WTC11 (cell line): ENCODE measurements at regions not wholly inside any gene's neighbourhood (a gene's known extent, or its start where the extent isn't known, plus 50 kb on each side); places are given as distances from the start of the nearest gene placed in this dataset.

ENCODE experiments used
- ATAC-seq: fragments of 200-7000 bp; cut with Tn5 transposase; 2 replicates; pipeline ENCODE4 v1.10.0; 2021; ENCODE audit warnings: mild to moderate bottlenecking, moderate library complexity
- CTCF ChIA-PET: fragments of 300-600 bp; sonication (Branson Sonifier 250); formaldehyde crosslinking; loops from one replicate; lab custom pipeline; 2021; ENCODE audit warnings: antibody characterized with exemption; lab: Charles Lee
- POLR2A ChIA-PET: fragments of 350-600 bp; sonication (Branson Sonifier 250); formaldehyde crosslinking; loops from one replicate; lab custom pipeline; 2021; ENCODE audit warnings: antibody characterized with exemption; lab: Charles Lee
- DNase-seq: peaks from one replicate; pipeline ENCODE4 v3.0.0; 2021; ENCODE audit warnings: low spot score
- H3K27ac Mint-ChIP-seq: 2 replicates; pipeline ENCODE4 v1.8.0; 2021; ENCODE audit warnings: mixed read lengths
- H3K27me3 Mint-ChIP-seq: 2 replicates; pipeline ENCODE4 v1.8.0; 2021; ENCODE audit warnings: low read depth, mild to moderate bottlenecking, moderate library complexity, mixed read lengths
- H3K36me3 Mint-ChIP-seq: 2 replicates; pipeline ENCODE4 v1.8.0; 2021; ENCODE audit warnings: mixed read lengths
- H3K4me1 Mint-ChIP-seq: 2 replicates; pipeline ENCODE4 v1.8.0; 2022; ENCODE audit warnings: mixed read lengths
- H3K4me3 Mint-ChIP-seq: 2 replicates; pipeline ENCODE4 v1.8.0; 2021; ENCODE audit warnings: mild to moderate bottlenecking, moderate library complexity, mixed read lengths
- H3K9me3 Mint-ChIP-seq: 2 replicates; pipeline ENCODE4 v1.8.0; 2021; ENCODE audit warnings: mixed read lengths
- AR ChIP-seq: fragments of 250-450 bp; sonication (Bioruptor Pico); IDR thresholded peaks from 2 replicates; pipeline ENCODE4 v1.9.0; 2021; ENCODE audit warnings: mild to moderate bottlenecking
- ATF1 ChIP-seq: sonication (generic); formaldehyde crosslinking; IDR thresholded peaks from 2 replicates; pipeline ENCODE4 v1.8.1; 2023; ENCODE audit warnings: mild to moderate bottlenecking, moderate library complexity, missing genetic modification reagents
- CREB1 ChIP-seq: sonication (generic); formaldehyde crosslinking; IDR thresholded peaks from 2 replicates; pipeline ENCODE4 v1.8.0; 2023; ENCODE audit warnings: mild to moderate bottlenecking, missing genetic modification reagents
- E2F1 ChIP-seq: sonication (generic); formaldehyde crosslinking; IDR thresholded peaks from 2 replicates; pipeline ENCODE4 v1.8.0; 2022; ENCODE audit warnings: mild to moderate bottlenecking, missing genetic modification reagents
- E2F4 ChIP-seq: sonication (generic); formaldehyde crosslinking; IDR thresholded peaks from 2 replicates; pipeline ENCODE4 v1.8.1; 2022; ENCODE audit warnings: low read depth, mild to moderate bottlenecking, moderate library complexity, missing genetic modification reagents, borderline replicate concordance
- E2F5 ChIP-seq: sonication (generic); formaldehyde crosslinking; IDR thresholded peaks from 2 replicates; pipeline ENCODE4 v1.8.1; 2022; ENCODE audit warnings: mild to moderate bottlenecking, moderate library complexity, missing genetic modification reagents
- FOXJ3 ChIP-seq: sonication (generic); formaldehyde crosslinking; IDR thresholded peaks from 2 replicates; pipeline ENCODE4 v1.9.0; 2021; ENCODE audit warnings: missing genetic modification reagents, mild to moderate bottlenecking, borderline replicate concordance
- GABPB1 ChIP-seq: sonication (generic); formaldehyde crosslinking; IDR thresholded peaks from 2 replicates; pipeline ENCODE4 v1.8.1; 2023; ENCODE audit warnings: mild to moderate bottlenecking, missing genetic modification reagents
- GTF2I ChIP-seq: fragments of 250-450 bp; sonication (Bioruptor Pico); conservative IDR thresholded peaks from 2 replicates; pipeline ENCODE4 v1.4.0; 2021; ENCODE audit warnings: mild to moderate bottlenecking
- HMGXB4 ChIP-seq: sonication (generic); formaldehyde crosslinking; IDR thresholded peaks from 2 replicates; pipeline ENCODE4 v1.8.1; 2023; ENCODE audit warnings: mild to moderate bottlenecking, moderate library complexity, missing genetic modification reagents
- JUN ChIP-seq: sonication (generic); formaldehyde crosslinking; IDR thresholded peaks from 2 replicates; pipeline ENCODE4 v1.8.0; 2023; ENCODE audit warnings: mild to moderate bottlenecking, missing genetic modification reagents
- KAT7 ChIP-seq: sonication (generic); formaldehyde crosslinking; IDR thresholded peaks from 2 replicates; pipeline ENCODE4 v1.8.1; 2023; ENCODE audit warnings: missing genetic modification reagents, mild to moderate bottlenecking, borderline replicate concordance
- NFYB ChIP-seq: sonication (generic); formaldehyde crosslinking; conservative IDR thresholded peaks from 2 replicates; pipeline ENCODE4 v1.8.0; 2022; ENCODE audit warnings: low read depth, missing genetic modification reagents
- SP1 ChIP-seq: sonication (generic); formaldehyde crosslinking; conservative IDR thresholded peaks from 2 replicates; pipeline ENCODE4 v1.8.1; 2022; ENCODE audit warnings: missing genetic modification reagents
- TCF7 ChIP-seq: sonication (generic); formaldehyde crosslinking; IDR thresholded peaks from 2 replicates; pipeline ENCODE4 v1.8.0; 2022; ENCODE audit warnings: mild to moderate bottlenecking, low read depth, missing genetic modification reagents, moderate library complexity
- TEAD4 ChIP-seq: sonication (generic); formaldehyde crosslinking; IDR thresholded peaks from 2 replicates; pipeline ENCODE4 v1.8.0; 2022; ENCODE audit warnings: mild to moderate bottlenecking, missing genetic modification reagents
- ZNF219 ChIP-seq: sonication (generic); formaldehyde crosslinking; IDR thresholded peaks from 2 replicates; pipeline ENCODE4 v1.8.0; 2023; ENCODE audit warnings: missing genetic modification reagents, mild to moderate bottlenecking, borderline replicate concordance
- ZNF232 ChIP-seq: sonication (generic); formaldehyde crosslinking; IDR thresholded peaks from 2 replicates; pipeline ENCODE4 v1.8.0; 2022; ENCODE audit warnings: mild to moderate bottlenecking, missing genetic modification reagents
- ZNF281 ChIP-seq: sonication (generic); formaldehyde crosslinking; IDR thresholded peaks from 2 replicates; pipeline ENCODE4 v1.8.0; 2023; ENCODE audit warnings: mild to moderate bottlenecking, missing genetic modification reagents
- ZNF396 ChIP-seq: fragments of 250-450 bp; sonication (Bioruptor Pico); IDR thresholded peaks from 2 replicates; pipeline ENCODE4 v1.8.0; 2021; ENCODE audit warnings: mild to moderate bottlenecking, moderate library complexity, borderline replicate concordance
- ZNF512 ChIP-seq: sonication (generic); formaldehyde crosslinking; IDR thresholded peaks from 2 replicates; pipeline ENCODE4 v1.8.1; 2022; ENCODE audit warnings: missing genetic modification reagents, borderline replicate concordance
- ZSCAN18 ChIP-seq: fragments of 250-450 bp; sonication (Bioruptor Pico); IDR thresholded peaks from 2 replicates; pipeline ENCODE4 v2.1.2; 2022; ENCODE audit warnings: mild to moderate bottlenecking, moderate library complexity

- TF ChIP-seq AR (no peak), TCF7 (CRISPR knock-in tag) (no peak), E2F4 (no peak), HMGXB4 (CRISPR knock-in tag) (no peak), TEAD4 (CRISPR knock-in tag) (no peak), SP1 (no peak), ZNF396 (CRISPR knock-in tag) (no peak), ZNF512 (no peak)
Measured at GRCh38 chr10:83425306-83425705, 714.0 kb upstream of the GHITM start (continued).

- H3K27me3 Mint-ChIP-seq = no peaks in the 10 kb centered on the region; the same call in 1 of the 2 replicates
- POLR2A ChIA-PET = no interaction called here
- no peak for ATAC-seq
- CTCF ChIA-PET = no interaction called here
- TF ChIP-seq ATF1 = no peak
- TF ChIP-seq E2F1 (CRISPR knock-in tag) = no peak
- no peak for TF ChIP-seq ZSCAN18 (CRISPR knock-in tag)
- no peak for TF ChIP-seq E2F5 (CRISPR knock-in tag)
- TF ChIP-seq CREB1 (CRISPR knock-in tag) = no peak
- TF ChIP-seq ZNF219 (CRISPR knock-in tag) = no peak
- no peak for TF ChIP-seq GTF2I (CRISPR knock-in tag)
- TF ChIP-seq ZNF232 = no peak
- no peak for TF ChIP-seq FOXJ3 (CRISPR knock-in tag)
- no peak for TF ChIP-seq ZNF281
- TF ChIP-seq NFYB (CRISPR knock-in tag) = no peak
- no peak for TF ChIP-seq JUN (CRISPR knock-in tag)
- no peak for TF ChIP-seq KAT7 (CRISPR knock-in tag)
- no peak for TF ChIP-seq GABPB1 (CRISPR knock-in tag)
- TF ChIP-seq, all 79 proteins: peak for 0
- no peak overlapping the region for H3K27ac Mint-ChIP-seq
- no peak for DNase-seq
- peaks cover 29% of the 10 kb centered on the region for H3K4me1 Mint-ChIP-seq
- peaks cover 26% of the 10 kb centered on the region for H3K9me3 Mint-ChIP-seq
- no peak overlapping the region for H3K4me3 Mint-ChIP-seq
- peaks cover 27% of the 10 kb centered on the region for H3K36me3 Mint-ChIP-seq
Measured at GRCh38 chr10:83427101-83427500, 712.2 kb upstream of the GHITM start.
